ENCODE measurements at regions not wholly inside any gene's neighbourhood (a gene's known extent, or its start where the extent isn't known, plus 50 kb on each side); places are given as distances from the start of the nearest gene placed in this dataset.

DNA sequence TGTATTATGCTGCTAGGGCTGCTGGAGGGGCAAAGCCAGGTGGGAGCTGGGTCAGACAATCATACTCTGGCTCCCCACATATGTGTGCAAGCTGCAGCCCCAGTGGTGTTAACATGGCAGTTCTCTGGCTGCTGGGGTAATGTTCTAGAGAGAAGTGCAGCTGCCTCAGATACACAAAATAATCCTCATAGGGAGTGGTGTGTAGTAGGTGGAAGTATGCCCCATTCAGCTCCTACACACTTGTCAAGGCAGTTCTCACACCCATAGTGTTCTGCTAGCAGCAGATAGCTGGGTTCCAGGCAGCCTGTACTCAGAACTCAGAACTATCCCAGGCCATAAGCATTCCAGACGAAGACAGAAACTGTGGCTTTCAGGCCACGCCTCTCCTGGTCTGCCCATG, 87.9 kb upstream of the NT5C1B start:
- ATAC-seq = no peak
- Mint-ChIP-seq H3K4me3 (no peak overlapping the region), H3K9me3 (peaks cover 3 to 41% (median 30%) of the 10 kb centered on the region in 9 donors), H3K36me3 (peaks cover 30 to 66% (median 38%) of the 10 kb centered on the region in 3 donors), H3K27ac (no peak overlapping the region), H3K27me3 (no peaks in the 10 kb centered on the region), H3K4me1 (peaks cover 2 to 14% (median 5%) of the 10 kb centered on the region in 4 donors)
- POLR2A ChIA-PET = no interaction called here
- DNase-seq = no peak

DNA sequence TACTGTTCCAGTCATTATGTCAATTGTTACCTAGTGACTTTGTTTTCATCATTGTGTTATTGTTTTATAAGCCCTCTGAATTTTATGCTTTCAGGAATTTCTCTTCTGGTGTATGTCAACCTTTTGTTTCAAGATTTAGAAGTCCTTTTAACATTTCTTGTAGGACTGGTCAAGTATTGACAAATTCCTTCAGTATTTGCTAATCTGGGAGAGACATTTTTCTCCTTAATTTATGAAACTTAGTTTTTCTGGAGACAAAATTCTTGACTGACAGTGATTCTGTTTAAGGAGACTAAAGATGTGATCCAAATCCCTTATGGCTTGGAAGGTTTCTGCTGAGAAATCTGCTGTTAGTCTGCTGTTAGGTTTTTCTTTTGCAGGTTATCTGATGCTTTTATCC, 84.9 kb upstream of the NT5C1B start:
- POLR2A ChIA-PET = no interaction called here
- H3K4me1 Mint-ChIP-seq = no peaks in the 10 kb centered on the region
- peaks cover 15 to 55% (median 41%) of the 10 kb centered on the region in 9 donors for H3K9me3 Mint-ChIP-seq
- no peak for DNase-seq
- H3K4me3 Mint-ChIP-seq = no peak overlapping the region
- no peaks in the 10 kb centered on the region for H3K27me3 Mint-ChIP-seq
- H3K36me3 Mint-ChIP-seq = peaks cover 30 to 78% (median 55%) of the 10 kb centered on the region in 3 donors
- no peak overlapping the region for H3K27ac Mint-ChIP-seq
- ATAC-seq = no peak

DNA sequence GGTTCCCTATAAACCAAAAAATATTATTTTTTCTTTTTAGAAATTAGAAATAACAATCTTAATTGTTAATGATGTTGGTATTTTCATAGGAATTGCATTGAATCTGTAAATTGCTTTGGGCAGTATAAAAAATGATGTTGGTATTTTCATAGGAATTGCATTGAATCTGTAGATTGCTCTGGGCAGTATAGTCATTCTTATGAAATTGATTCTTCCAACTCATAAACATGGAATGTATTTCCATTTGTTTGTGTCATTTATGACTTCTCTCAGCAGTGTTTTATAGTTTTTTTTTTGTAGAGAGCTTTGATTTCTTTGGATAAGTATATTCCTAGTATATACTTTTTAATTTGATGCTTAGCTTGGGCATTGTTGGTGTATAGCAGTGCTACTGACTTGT, 82.0 kb upstream of the NT5C1B start:
- H3K4me3 Mint-ChIP-seq = no peak overlapping the region
- POLR2A ChIA-PET = no interaction called here
- H3K27ac Mint-ChIP-seq = no peak overlapping the region
- peaks cover 19 to 65% (median 50%) of the 10 kb centered on the region in 9 donors for H3K9me3 Mint-ChIP-seq
- no peaks in the 10 kb centered on the region for H3K27me3 Mint-ChIP-seq
- DNase-seq (no peak), ATAC-seq (no peak)
- peaks cover 43 to 88% (median 67%) of the 10 kb centered on the region in 3 donors for H3K36me3 Mint-ChIP-seq
- H3K4me1 Mint-ChIP-seq = no peaks in the 10 kb centered on the region

DNA sequence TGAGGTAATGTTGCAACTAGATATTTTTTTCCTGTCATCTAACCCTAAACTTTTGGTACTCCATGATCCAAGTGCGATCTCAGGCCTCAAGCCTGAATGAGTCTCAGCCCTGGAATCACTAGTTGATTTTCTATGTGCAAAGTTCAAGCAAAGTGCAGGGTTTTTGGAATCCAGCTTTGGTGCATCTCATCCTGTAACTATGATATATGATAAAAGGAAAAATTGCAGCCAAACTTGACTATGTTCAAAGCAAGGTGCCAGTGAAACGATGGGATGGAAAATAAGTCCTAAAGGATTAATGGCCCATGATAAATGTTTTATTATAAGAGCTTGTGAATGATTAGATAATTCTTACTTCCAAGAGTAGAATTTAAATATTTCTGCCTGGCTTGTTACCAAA, 78.9 kb upstream of the NT5C1B start:
- no peak overlapping the region for H3K4me3 Mint-ChIP-seq
- ATAC-seq = no peak
- DNase-seq = no peak
- peaks cover 20 to 71% (median 70%) of the 10 kb centered on the region in 3 donors for H3K36me3 Mint-ChIP-seq
- H3K27me3 Mint-ChIP-seq = no peaks in the 10 kb centered on the region
- H3K27ac Mint-ChIP-seq = no peak overlapping the region
- POLR2A ChIA-PET = no interaction called here
- peaks cover 5 to 38% (median 28%) of the 10 kb centered on the region in 9 donors for H3K9me3 Mint-ChIP-seq
- peaks cover 0 to 10% (median 0%) of the 10 kb centered on the region in 4 donors for H3K4me1 Mint-ChIP-seq

- H3K4me1 Mint-ChIP-seq = peaks cover 0 to 10% (median 0%) of the 10 kb centered on the region in 4 donors
- DNase-seq = no peak
- H3K9me3 Mint-ChIP-seq = peaks cover 0 to 14% (median 9%) of the 10 kb centered on the region in 9 donors
- no peaks in the 10 kb centered on the region for H3K27me3 Mint-ChIP-seq
- POLR2A ChIA-PET = no interaction called here
- H3K27ac Mint-ChIP-seq = peak overlapping the region in 2 of 10 donors; percentile 33 to 77
- no peak overlapping the region for H3K4me3 Mint-ChIP-seq
- ATAC-seq = no peak
- H3K36me3 Mint-ChIP-seq = peaks cover 14 to 43% (median 40%) of the 10 kb centered on the region in 3 donors
These were observed 75.1 kb upstream of the NT5C1B start for GRCh38 chr2:18664421-18664820.

GRCh38 chr2:18663861-18664260, 74.5 kb upstream of the NT5C1B start:
- H3K4me3 Mint-ChIP-seq = no peak overlapping the region
- H3K27ac Mint-ChIP-seq = peak overlapping the region in 3 of 10 donors; percentile 33 to 53 (median 41)
- ATAC-seq (no peak), DNase-seq (no peak)
- H3K4me1 Mint-ChIP-seq = peaks cover 0 to 10% (median 0%) of the 10 kb centered on the region in 4 donors
- POLR2A ChIA-PET = interaction anchor here (0.7 kb wide), 1 partner anchor 14 kb away, joined by 7 read pairs; no protein-coding TSS in a partner anchor
- H3K27me3 Mint-ChIP-seq = no peaks in the 10 kb centered on the region
- peaks cover 0 to 12% (median 8%) of the 10 kb centered on the region in 9 donors for H3K9me3 Mint-ChIP-seq
- peaks cover 14 to 37% (median 34%) of the 10 kb centered on the region in 3 donors for H3K36me3 Mint-ChIP-seq

GRCh38 chr2:18662689-18663088, 73.3 kb upstream of the NT5C1B start:
- POLR2A ChIA-PET = no interaction called here
- H3K27ac Mint-ChIP-seq = no peak overlapping the region
- no peaks in the 10 kb centered on the region for H3K27me3 Mint-ChIP-seq
- ATAC-seq (no peak), DNase-seq (no peak)
- no peak overlapping the region for H3K4me3 Mint-ChIP-seq
- peaks cover 0 to 11% (median 5%) of the 10 kb centered on the region in 9 donors for H3K9me3 Mint-ChIP-seq
- peaks cover 0 to 10% (median 0%) of the 10 kb centered on the region in 4 donors for H3K4me1 Mint-ChIP-seq
- H3K36me3 Mint-ChIP-seq = peaks cover 11 to 33% (median 28%) of the 10 kb centered on the region in 3 donors

DNA sequence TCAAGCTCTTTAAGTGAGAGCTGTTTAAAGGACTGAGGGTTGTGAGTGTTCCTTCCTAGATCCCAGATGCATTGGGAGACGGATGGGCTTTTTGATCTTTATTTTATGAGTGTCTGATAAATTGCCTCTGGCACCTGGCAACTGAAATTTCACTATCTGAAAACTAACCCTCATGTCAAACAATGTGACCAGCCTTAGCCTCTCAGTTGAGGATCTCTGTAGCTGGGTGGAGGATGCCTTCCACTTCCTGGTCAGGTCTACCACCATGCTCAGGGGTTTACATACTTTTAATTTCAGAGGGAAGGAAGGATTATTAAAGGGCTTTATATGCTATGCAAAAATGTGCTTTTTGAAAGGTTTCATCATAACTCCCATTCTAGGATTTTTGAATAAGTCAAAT, 70.5 kb upstream of the NT5C1B start:
- Mint-ChIP-seq H3K27me3 (no peaks in the 10 kb centered on the region), H3K27ac (no peak overlapping the region), H3K4me1 (peaks cover 0 to 10% (median 0%) of the 10 kb centered on the region in 4 donors), H3K9me3 (no peaks in the 10 kb centered on the region), H3K36me3 (peaks cover 0 to 14% (median 6%) of the 10 kb centered on the region in 3 donors), H3K4me3 (no peak overlapping the region)
- DNase-seq = no peak
- POLR2A ChIA-PET = no interaction called here
- ATAC-seq = no peak

GRCh38 chr2:18656048-18656447, 66.7 kb upstream of the NT5C1B start:
- Mint-ChIP-seq H3K36me3 (peaks cover 0 to 3% (median 2%) of the 10 kb centered on the region in 3 donors), H3K4me3 (no peak overlapping the region), H3K4me1 (no peaks in the 10 kb centered on the region), H3K27me3 (no peaks in the 10 kb centered on the region), H3K27ac (no peak overlapping the region), H3K9me3 (no peaks in the 10 kb centered on the region)
- DNase-seq (no peak), ATAC-seq (no peak)
- POLR2A ChIA-PET = no interaction called here

- no peak for DNase-seq
- ATAC-seq = no peak
- Mint-ChIP-seq H3K27ac (no peak overlapping the region), H3K4me3 (no peak overlapping the region), H3K9me3 (no peaks in the 10 kb centered on the region), H3K4me1 (no peaks in the 10 kb centered on the region), H3K36me3 (peaks cover 6 to 13% (median 7%) of the 10 kb centered on the region in 3 donors), H3K27me3 (no peaks in the 10 kb centered on the region)
- POLR2A ChIA-PET = no interaction called here
These were observed 62.7 kb upstream of the NT5C1B start for GRCh38 chr2:18651842-18652774.

GRCh38 chr2:18650221-18650620, 60.9 kb upstream of the NT5C1B start:
- Mint-ChIP-seq H3K36me3 (peaks cover 12 to 26% (median 17%) of the 10 kb centered on the region in 3 donors), H3K4me1 (no peaks in the 10 kb centered on the region), H3K9me3 (peaks cover 0 to 6% (median 3%) of the 10 kb centered on the region in 9 donors), H3K27me3 (no peaks in the 10 kb centered on the region), H3K27ac (no peak overlapping the region), H3K4me3 (no peak overlapping the region)
- POLR2A ChIA-PET = no interaction called here
- DNase-seq (no peak), ATAC-seq (no peak)

- Mint-ChIP-seq H3K27ac (no peak overlapping the region), H3K4me1 (no peaks in the 10 kb centered on the region), H3K27me3 (no peaks in the 10 kb centered on the region), H3K36me3 (peaks cover 16 to 32% (median 21%) of the 10 kb centered on the region in 3 donors), H3K9me3 (peaks cover 0 to 11% (median 4%) of the 10 kb centered on the region in 9 donors), H3K4me3 (no peak overlapping the region)
- POLR2A ChIA-PET = no interaction called here
- DNase-seq (no peak), ATAC-seq (no peak)
These were observed 60.2 kb upstream of the NT5C1B start for GRCh38 chr2:18649502-18650135.

- DNase-seq (no peak), ATAC-seq (no peak)
- Mint-ChIP-seq H3K4me3 (no peak overlapping the region), H3K4me1 (no peaks in the 10 kb centered on the region), H3K27me3 (no peaks in the 10 kb centered on the region), H3K27ac (no peak overlapping the region), H3K9me3 (peaks cover 0 to 12% (median 7%) of the 10 kb centered on the region in 9 donors), H3K36me3 (peaks cover 30 to 45% (median 34%) of the 10 kb centered on the region in 3 donors)
- POLR2A ChIA-PET = no interaction called here
These were observed 58.8 kb upstream of the NT5C1B start for GRCh38 chr2:18648161-18648560.

Data from naive thymus-derived CD8-positive, alpha-beta T cell (primary cell).